WTC11 (cell line): ENCODE measurements at regions not wholly inside any gene's neighbourhood (a gene's known extent, or its start where the extent isn't known, plus 50 kb on each side); places are given as distances from the start of the nearest gene placed in this dataset.

ENCODE experiments used
- ATAC-seq: fragments of 200-7000 bp; cut with Tn5 transposase; 2 replicates; pipeline ENCODE4 v1.10.0; 2021; ENCODE audit warnings: mild to moderate bottlenecking, moderate library complexity
- CTCF ChIA-PET: fragments of 300-600 bp; sonication (Branson Sonifier 250); formaldehyde crosslinking; loops from one replicate; lab custom pipeline; 2021; ENCODE audit warnings: antibody characterized with exemption; lab: Charles Lee
- POLR2A ChIA-PET: fragments of 350-600 bp; sonication (Branson Sonifier 250); formaldehyde crosslinking; loops from one replicate; lab custom pipeline; 2021; ENCODE audit warnings: antibody characterized with exemption; lab: Charles Lee
- DNase-seq: peaks from one replicate; pipeline ENCODE4 v3.0.0; 2021; ENCODE audit warnings: low spot score
- H3K27ac Mint-ChIP-seq: 2 replicates; pipeline ENCODE4 v1.8.0; 2021; ENCODE audit warnings: mixed read lengths
- H3K27me3 Mint-ChIP-seq: 2 replicates; pipeline ENCODE4 v1.8.0; 2021; ENCODE audit warnings: low read depth, mild to moderate bottlenecking, moderate library complexity, mixed read lengths
- H3K36me3 Mint-ChIP-seq: 2 replicates; pipeline ENCODE4 v1.8.0; 2021; ENCODE audit warnings: mixed read lengths
- H3K4me1 Mint-ChIP-seq: 2 replicates; pipeline ENCODE4 v1.8.0; 2022; ENCODE audit warnings: mixed read lengths
- H3K4me3 Mint-ChIP-seq: 2 replicates; pipeline ENCODE4 v1.8.0; 2021; ENCODE audit warnings: mild to moderate bottlenecking, moderate library complexity, mixed read lengths
- H3K9me3 Mint-ChIP-seq: 2 replicates; pipeline ENCODE4 v1.8.0; 2021; ENCODE audit warnings: mixed read lengths
- CDX4 ChIP-seq: fragments of 250-450 bp; sonication (Bioruptor Pico); IDR thresholded peaks from 2 replicates; pipeline ENCODE4 v1.9.0; 2021; ENCODE audit warnings: moderate library complexity, mild to moderate bottlenecking, inconsistent platforms, borderline replicate concordance
- CREB1 ChIP-seq: sonication (generic); formaldehyde crosslinking; IDR thresholded peaks from 2 replicates; pipeline ENCODE4 v1.8.0; 2023; ENCODE audit warnings: mild to moderate bottlenecking, missing genetic modification reagents
- GTF2I ChIP-seq: fragments of 250-450 bp; sonication (Bioruptor Pico); conservative IDR thresholded peaks from 2 replicates; pipeline ENCODE4 v1.4.0; 2021; ENCODE audit warnings: mild to moderate bottlenecking
- HMGXB4 ChIP-seq: sonication (generic); formaldehyde crosslinking; IDR thresholded peaks from 2 replicates; pipeline ENCODE4 v1.8.1; 2023; ENCODE audit warnings: mild to moderate bottlenecking, moderate library complexity, missing genetic modification reagents
- SP1 ChIP-seq: sonication (generic); formaldehyde crosslinking; conservative IDR thresholded peaks from 2 replicates; pipeline ENCODE4 v1.8.1; 2022; ENCODE audit warnings: missing genetic modification reagents
- STAT6 ChIP-seq: sonication (generic); formaldehyde crosslinking; conservative IDR thresholded peaks from 2 replicates; pipeline ENCODE4 v1.8.1; 2023; ENCODE audit warnings: mild to moderate bottlenecking, low read depth, missing genetic modification reagents, moderate library complexity
- TEAD1 ChIP-seq: sonication (generic); formaldehyde crosslinking; IDR thresholded peaks from 2 replicates; pipeline ENCODE4 v1.8.0; 2022; ENCODE audit warnings: mild to moderate bottlenecking, missing genetic modification reagents
- ZNF317 ChIP-seq: sonication (generic); formaldehyde crosslinking; IDR thresholded peaks from 2 replicates; pipeline ENCODE4 v1.8.1; 2023; ENCODE audit warnings: low read depth, mild to moderate bottlenecking, moderate library complexity, missing genetic modification reagents, borderline replicate concordance
- ZNF396 ChIP-seq: fragments of 250-450 bp; sonication (Bioruptor Pico); IDR thresholded peaks from 2 replicates; pipeline ENCODE4 v1.8.0; 2021; ENCODE audit warnings: mild to moderate bottlenecking, moderate library complexity, borderline replicate concordance
- ZNF532 ChIP-seq: fragments of 250-450 bp; sonication (Bioruptor Pico); IDR thresholded peaks from 2 replicates; pipeline ENCODE4 v1.9.0; 2021; ENCODE audit warnings: mild to moderate bottlenecking, borderline replicate concordance
- TF ChIP-seq, protein P1 (sequence below): sonication (generic); formaldehyde crosslinking; IDR thresholded peaks from 2 replicates; pipeline ENCODE4 v1.8.0; 2023; ENCODE audit warnings: mild to moderate bottlenecking, missing genetic modification reagents
- TF ChIP-seq, protein P2 (sequence below): sonication (generic); formaldehyde crosslinking; IDR thresholded peaks from 2 replicates; pipeline ENCODE4 v1.8.1; 2022; ENCODE audit warnings: mild to moderate bottlenecking, moderate library complexity, missing genetic modification reagents
- TF ChIP-seq, protein P3 (sequence below): sonication (generic); formaldehyde crosslinking; IDR thresholded peaks from 2 replicates; pipeline ENCODE4 v1.8.0; 2023; ENCODE audit warnings: missing genetic modification reagents

GRCh38 chr12:89245090-89245489 lies 107.2 kb downstream of the DUSP6 start (continued):
- TF ChIP-seq, protein P1, sequence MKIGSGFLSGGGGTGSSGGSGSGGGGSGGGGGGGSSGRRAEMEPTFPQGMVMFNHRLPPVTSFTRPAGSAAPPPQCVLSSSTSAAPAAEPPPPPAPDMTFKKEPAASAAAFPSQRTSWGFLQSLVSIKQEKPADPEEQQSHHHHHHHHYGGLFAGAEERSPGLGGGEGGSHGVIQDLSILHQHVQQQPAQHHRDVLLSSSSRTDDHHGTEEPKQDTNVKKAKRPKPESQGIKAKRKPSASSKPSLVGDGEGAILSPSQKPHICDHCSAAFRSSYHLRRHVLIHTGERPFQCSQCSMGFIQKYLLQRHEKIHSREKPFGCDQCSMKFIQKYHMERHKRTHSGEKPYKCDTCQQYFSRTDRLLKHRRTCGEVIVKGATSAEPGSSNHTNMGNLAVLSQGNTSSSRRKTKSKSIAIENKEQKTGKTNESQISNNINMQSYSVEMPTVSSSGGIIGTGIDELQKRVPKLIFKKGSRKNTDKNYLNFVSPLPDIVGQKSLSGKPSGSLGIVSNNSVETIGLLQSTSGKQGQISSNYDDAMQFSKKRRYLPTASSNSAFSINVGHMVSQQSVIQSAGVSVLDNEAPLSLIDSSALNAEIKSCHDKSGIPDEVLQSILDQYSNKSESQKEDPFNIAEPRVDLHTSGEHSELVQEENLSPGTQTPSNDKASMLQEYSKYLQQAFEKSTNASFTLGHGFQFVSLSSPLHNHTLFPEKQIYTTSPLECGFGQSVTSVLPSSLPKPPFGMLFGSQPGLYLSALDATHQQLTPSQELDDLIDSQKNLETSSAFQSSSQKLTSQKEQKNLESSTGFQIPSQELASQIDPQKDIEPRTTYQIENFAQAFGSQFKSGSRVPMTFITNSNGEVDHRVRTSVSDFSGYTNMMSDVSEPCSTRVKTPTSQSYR (CRISPR knock-in tag) = peak; percentile 64; the same call in 1 of the 2 replicates
- TF ChIP-seq CDX4 (CRISPR knock-in tag) (no peak), STAT6 (CRISPR knock-in tag) (no peak)
- TF ChIP-seq, all 79 proteins: peak for 3

DNA sequence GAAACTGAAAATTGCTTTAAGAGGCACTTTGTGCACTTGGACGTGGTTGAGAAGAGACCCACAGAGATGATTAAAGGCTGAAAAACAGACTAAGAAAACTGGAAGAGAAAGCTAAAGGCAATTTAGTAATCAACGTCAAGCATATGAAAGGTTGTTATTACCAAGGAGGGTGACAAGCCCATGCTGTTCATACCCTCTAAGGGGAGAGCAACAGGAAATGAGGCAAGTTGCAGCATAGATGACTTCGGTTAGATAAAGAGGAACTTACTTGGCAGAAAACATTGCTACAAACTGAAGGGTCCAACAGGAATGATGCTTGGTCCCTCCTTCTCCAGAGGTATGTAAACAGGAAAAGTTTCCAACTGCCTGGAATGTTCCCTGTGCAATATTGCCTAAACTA lies 107.8 kb downstream of the DUSP6 start:
- peaks cover 62% of the 10 kb centered on the region for H3K4me1 Mint-ChIP-seq

DNA sequence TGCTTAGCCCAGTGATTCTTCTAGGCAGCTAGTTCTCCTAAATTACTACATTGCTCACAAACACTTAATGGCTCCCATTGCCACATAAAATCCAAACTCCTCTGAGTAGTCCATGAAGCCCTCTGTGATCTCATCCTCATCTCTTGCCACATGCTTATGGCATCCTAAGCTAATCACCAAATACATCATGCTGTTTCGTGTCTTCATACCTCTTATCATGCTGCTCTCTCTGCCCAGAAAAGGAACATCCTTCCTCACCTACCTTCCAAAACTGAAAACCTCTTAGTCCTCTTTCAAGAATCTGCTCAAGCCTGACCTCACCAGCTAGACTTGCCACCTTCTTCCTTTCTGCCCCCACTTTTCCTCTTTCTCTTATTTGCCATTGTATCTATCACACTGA lies 108.5 kb downstream of the DUSP6 start:
- POLR2A ChIA-PET = no interaction called here
- H3K27ac Mint-ChIP-seq = no peak overlapping the region
- CTCF ChIA-PET = no interaction called here
- H3K9me3 Mint-ChIP-seq = peaks cover 13% of the 10 kb centered on the region
- peaks cover 46% of the 10 kb centered on the region for H3K27me3 Mint-ChIP-seq
- no peak for DNase-seq
- H3K4me3 Mint-ChIP-seq = no peak overlapping the region
- H3K4me1 Mint-ChIP-seq = peaks cover 58% of the 10 kb centered on the region
- no peak for ATAC-seq
- H3K36me3 Mint-ChIP-seq = peaks cover 6% of the 10 kb centered on the region
- TF ChIP-seq ZNF532 (no peak), ZNF396 (CRISPR knock-in tag) (no peak), CREB1 (CRISPR knock-in tag) (no peak), ZNF317 (CRISPR knock-in tag) (no peak), SP1 (no peak), HMGXB4 (no peak), GTF2I (CRISPR knock-in tag) (no peak)
- TF ChIP-seq, protein P2, sequence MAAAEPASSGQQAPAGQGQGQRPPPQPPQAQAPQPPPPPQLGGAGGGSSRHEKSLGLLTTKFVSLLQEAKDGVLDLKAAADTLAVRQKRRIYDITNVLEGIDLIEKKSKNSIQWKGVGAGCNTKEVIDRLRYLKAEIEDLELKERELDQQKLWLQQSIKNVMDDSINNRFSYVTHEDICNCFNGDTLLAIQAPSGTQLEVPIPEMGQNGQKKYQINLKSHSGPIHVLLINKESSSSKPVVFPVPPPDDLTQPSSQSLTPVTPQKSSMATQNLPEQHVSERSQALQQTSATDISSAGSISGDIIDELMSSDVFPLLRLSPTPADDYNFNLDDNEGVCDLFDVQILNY (CRISPR knock-in tag) = no peak
- TF ChIP-seq, protein P1 (CRISPR knock-in tag) = no peak
- TF ChIP-seq, protein P3, sequence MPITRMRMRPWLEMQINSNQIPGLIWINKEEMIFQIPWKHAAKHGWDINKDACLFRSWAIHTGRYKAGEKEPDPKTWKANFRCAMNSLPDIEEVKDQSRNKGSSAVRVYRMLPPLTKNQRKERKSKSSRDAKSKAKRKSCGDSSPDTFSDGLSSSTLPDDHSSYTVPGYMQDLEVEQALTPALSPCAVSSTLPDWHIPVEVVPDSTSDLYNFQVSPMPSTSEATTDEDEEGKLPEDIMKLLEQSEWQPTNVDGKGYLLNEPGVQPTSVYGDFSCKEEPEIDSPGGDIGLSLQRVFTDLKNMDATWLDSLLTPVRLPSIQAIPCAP = no peak

More for the DNA sequence above, 107.8 kb downstream of the DUSP6 start:
- DNase-seq = no peak
- no peak for TF ChIP-seq ZNF317 (CRISPR knock-in tag)
- TF ChIP-seq TEAD1 (CRISPR knock-in tag) = 0 out of 2 replicates have a peak, but pooled peaks have one; percentile 28
- peaks cover 46% of the 10 kb centered on the region for H3K27me3 Mint-ChIP-seq
- ChIA-PET CTCF (no interaction called here), POLR2A (no interaction called here)
- 0 out of 2 replicates have a peak, but pooled peaks have one; percentile 8 for ATAC-seq
- H3K36me3 Mint-ChIP-seq = peaks cover 6% of the 10 kb centered on the region
- no peak overlapping the region for H3K4me3 Mint-ChIP-seq
- peaks cover 13% of the 10 kb centered on the region for H3K9me3 Mint-ChIP-seq
- H3K27ac Mint-ChIP-seq = no peak overlapping the region
